Heart right ventricle (tissue), 16 donors: ENCODE measurements at regions not wholly inside any gene's neighbourhood (a gene's known extent, or its start where the extent isn't known, plus 50 kb on each side); places are given as distances from the start of the nearest gene placed in this dataset.
"Not testable (repeated sequence)": the region's sequence is repeated elsewhere in the genome, so short reads cannot be mapped to it uniquely, and the experiment has no call there.

Experiments used
- ATAC-seq, 8 donors: fragments of 200-7000 bp; cut with Tn5 transposase; one replicate each; pipeline ENCODE4 v1.9.1; 2020; ENCODE audit warnings: mild to moderate bottlenecking in 8 of 8, moderate library complexity in 8 of 8, moderate number of reproducible peaks in 1 of 8
- DNase-seq, 2 donors: peaks; one replicate each; pipeline ENCODE4 v3.0.0-alpha.2; 2020
- H3K27ac ChIP-seq, 10 donors: fragments of 200-600 bp; sonication (generic) in 2 of 10; one replicate each; pipeline versions ENCODE4 v1.5.0 to v1.8.0; 2020 to 2022; ENCODE audit warnings: mild to moderate bottlenecking in 3 of 10
- H3K27me3 ChIP-seq, 7 donors: fragments of 200-600 bp; one replicate each; pipeline ENCODE4 v1.8.0; 2021 to 2022; ENCODE audit warnings: mild to moderate bottlenecking in 2 of 7
- H3K36me3 ChIP-seq, 9 donors: fragments of 200-600 bp; sonication (generic) in 1 of 9; one replicate each; pipeline versions ENCODE4 v1.5.0 to v1.8.0; 2020 to 2022; ENCODE audit warnings: mild to moderate bottlenecking in 2 of 9
- H3K4me1 ChIP-seq, 9 donors: fragments of 200-600 bp; sonication (generic) in 1 of 9; one replicate each; pipeline versions ENCODE4 v1.5.0 to v1.8.0; 2020 to 2022; ENCODE audit warnings: mild to moderate bottlenecking in 4 of 9
- H3K4me3 ChIP-seq, 10 donors: fragments of 200-600 bp; sonication (generic) in 2 of 10; one replicate each; pipeline versions ENCODE4 v1.5.0 to v1.8.0; 2020 to 2022; ENCODE audit warnings: mild to moderate bottlenecking in 7 of 10, moderate library complexity in 2 of 10
- H3K9me3 ChIP-seq, 11 donors: fragments of 200-600 bp in 10 of 11; sonication (generic) in 2 of 11; one replicate each; pipeline versions ENCODE4 v1.5.0 to v1.8.0; 2013 to 2022; ENCODE audit warnings: mild to moderate bottlenecking in 2 of 11, control low read depth in 1 of 11, moderate library complexity in 1 of 11
- CTCF ChIP-seq, 9 donors: fragments of 200-600 bp; sonication (generic) in 2 of 9; IDR thresholded peaks; one replicate each; pipeline versions ENCODE4 v1.5.0 to v1.8.0; 2021 to 2022; ENCODE audit warnings: antibody characterized with exemption in 9 of 9, mild to moderate bottlenecking in 5 of 9, moderate library complexity in 1 of 9
- WGBS, 2 donors: extraction: QIAGEN DNeasy Blood & Tissue Kit; methylation state at CpG; one replicate each; pipeline ENCODE4 v1.1.7; 2013; ENCODE audit warnings: inconsistent platforms in 1 of 2; 5-methylcytosine and 5-hydroxymethylcytosine counted together
- intact Hi-C, 10 donors: fragments of 100-400 bp; cut with DNase I; formaldehyde crosslinking; loops; one replicate each; pipeline versions ENCODE4 v1.11.1 to v1.14.2; 2022
- donor health status: Arrhythmogenic right ventricular cardiomyopathy.
- donor health status: ischemic (EF 13 %, LVEDD 7.1; RV severe dilation, severe dysfunction).
- donor health status: healthy with polysubstance abuse.
- donor health status: DM: no; HTN: yes; CAD: no.
- donor health status: DM: no; HTN: no; CAD: no.
- donor health status: ischemic (EF 25% LVEDD 6.9; RV normal size, moderate dysfunction).
- donor health status: ischemic (EF 25% LVEDD 5.7; RV mildly dilated, moderate dysfunction).
- donor health status: healthy.
- donor health status: DM: yes; HTN: yes; CAD: no.
- donor health status: Ischemic cardiomyopathy.
- donor health status: ischemic (EF 35%, LVEDD 5.7; RV mildly dilated, moderate dysfunction).
- donor health status: nonischemic (EF 11% LVEDD 7.7; RV severe dilation, severe dysfunction).
- donor health status: DM: yes; HTN: yes; CAD: no.
- donor health status: PGD.
- donor health status: ischemic (EF 29% LVEDD 5.4; RV normal size, mild dysfunction).
- donor health status: nonischemic (EF 23%, LVEDD 6.1; RV moderate dilation, normal function).

- Histone ChIP-seq H3K27ac (no peak overlapping the region), H3K9me3 (no peaks in the 10 kb centered on the region), H3K4me1 (no peaks in the 10 kb centered on the region), H3K36me3 (no peaks in the 10 kb centered on the region), H3K27me3 (peaks cover 0 to 22% (median 12%) of the 10 kb centered on the region in 7 donors), H3K4me3 (no peak overlapping the region)
- DNase-seq (no peak), ATAC-seq (no peak)
- TF ChIP-seq CTCF (IDR thresholded peaks at IDR 0.05) = no peak
- WGBS, 2 donors = 82 to 85% methylated on average over 18 of the region's 18 CpGs
- intact Hi-C loops = no loop called here
Measured at GRCh38 chr13:111666164-111666776, 345.8 kb downstream of the TEX29 start.

- H3K4me1 ChIP-seq = no peaks in the 10 kb centered on the region
- peaks cover 0 to 12% (median 0%) of the 10 kb centered on the region in 7 donors for H3K27me3 ChIP-seq
- H3K4me3 ChIP-seq = no peak overlapping the region
- ATAC-seq (no peak), DNase-seq (no peak)
- 82 to 91% methylated on average over 7 of the region's 7 CpGs for WGBS, 2 donors
- H3K27ac ChIP-seq = no peak overlapping the region
- no peak for TF ChIP-seq CTCF (IDR thresholded peaks at IDR 0.05)
- no peaks in the 10 kb centered on the region for H3K36me3 ChIP-seq
- H3K9me3 ChIP-seq = no peaks in the 10 kb centered on the region
- intact Hi-C loops = no loop called here
Measured at GRCh38 chr13:111667757-111668156, 347.3 kb downstream of the TEX29 start.

- 93% methylated on average over 30 of the region's 30 CpGs for WGBS, 2 donors
- intact Hi-C loops = no loop called here
- H3K4me3 ChIP-seq = no peak overlapping the region
- peaks cover 0 to 9% (median 0%) of the 10 kb centered on the region in 7 donors for H3K27me3 ChIP-seq
- TF ChIP-seq CTCF (IDR thresholded peaks at IDR 0.05) = no peak
- no peaks in the 10 kb centered on the region for H3K9me3 ChIP-seq
- DNase-seq (no peak), ATAC-seq (no peak)
- no peaks in the 10 kb centered on the region for H3K36me3 ChIP-seq
- H3K4me1 ChIP-seq = no peaks in the 10 kb centered on the region
- no peak overlapping the region for H3K27ac ChIP-seq
Measured at GRCh38 chr13:111668451-111668850, 348.0 kb downstream of the TEX29 start.

- H3K36me3 ChIP-seq, H3K27ac ChIP-seq, intact Hi-C loops, ATAC-seq, DNase-seq, H3K4me3 ChIP-seq, H3K9me3 ChIP-seq, H3K27me3 ChIP-seq, H3K4me1 ChIP-seq: not testable (repeated sequence)
- WGBS, 2 donors = 80% methylated on average over 4 of the region's 7 CpGs; no CpG with 5 or more reads in 1 of the 2 donors
Measured at GRCh38 chr13:111672198-111672597, 351.8 kb downstream of the TEX29 start.

GRCh38 chr13:111678120-111678882 lies 357.9 kb downstream of the TEX29 start:
- H3K36me3 ChIP-seq, DNase-seq, H3K27ac ChIP-seq, H3K27me3 ChIP-seq, H3K4me3 ChIP-seq, intact Hi-C loops, H3K9me3 ChIP-seq, H3K4me1 ChIP-seq, ATAC-seq: not testable (repeated sequence)
- no CpG with 5 or more reads among the region's 33 CpGs for WGBS, 2 donors

GRCh38 chr13:111679645-111680044 lies 359.2 kb downstream of the TEX29 start:
- no CpG with 5 or more reads among the region's 15 CpGs for WGBS, 2 donors
- H3K36me3 ChIP-seq, H3K27me3 ChIP-seq, intact Hi-C loops, ATAC-seq, DNase-seq, H3K4me1 ChIP-seq, H3K4me3 ChIP-seq, H3K9me3 ChIP-seq, H3K27ac ChIP-seq: not testable (repeated sequence)

GRCh38 chr13:111680100-111680499 lies 359.7 kb downstream of the TEX29 start:
- H3K4me1 ChIP-seq, H3K27me3 ChIP-seq, H3K9me3 ChIP-seq, H3K27ac ChIP-seq, DNase-seq, intact Hi-C loops, H3K36me3 ChIP-seq, H3K4me3 ChIP-seq: not testable (repeated sequence)
- WGBS, 2 donors = no CpG with 5 or more reads among the region's 13 CpGs
- peak in 1 of 8 donors; percentile 56 for ATAC-seq

- intact Hi-C loops = not testable (repeated sequence)
Measured at GRCh38 chr13:111692028-111692427, 371.6 kb downstream of the TEX29 start.

More at GRCh38 chr13:111692028-111692427, 371.6 kb downstream of the TEX29 start:
- not testable (repeated sequence) for H3K36me3 ChIP-seq, H3K4me3 ChIP-seq, H3K27me3 ChIP-seq, ATAC-seq, H3K9me3 ChIP-seq, H3K27ac ChIP-seq, H3K4me1 ChIP-seq, DNase-seq
- 75 to 87% methylated on average over 2 of the region's 2 CpGs for WGBS, 2 donors
